Mesodermal cell (in vitro differentiated cells): ENCODE measurements at regions not wholly inside any gene's neighbourhood (a gene's known extent, or its start where the extent isn't known, plus 50 kb on each side); places are given as distances from the start of the nearest gene placed in this dataset.
"Not testable (repeated sequence)": the region's sequence is repeated elsewhere in the genome, so short reads cannot be mapped to it uniquely, and the experiment has no call there.

Source experiments
- H3K27ac ChIP-seq: 2 replicates; pipeline ENCODE4 v1.7.0; 2013; ENCODE audit warnings: mild to moderate bottlenecking, low read depth, low read length, moderate library complexity; ENCODE audit not compliant: severe bottlenecking
- H3K36me3 ChIP-seq: 2 replicates; pipeline ENCODE4 v1.7.1; 2013; ENCODE audit warnings: mild to moderate bottlenecking, low read length, moderate library complexity; ENCODE audit not compliant: control insufficient read depth, insufficient read depth
- H3K4me1 ChIP-seq: one replicate; pipeline ENCODE4 v1.7.1; 2013; ENCODE audit warnings: mild to moderate bottlenecking, low read length; ENCODE audit not compliant: insufficient read depth, control insufficient read depth, poor library complexity, severe bottlenecking
- H3K4me3 ChIP-seq: 2 replicates; pipeline ENCODE4 v1.7.0; 2013; ENCODE audit warnings: low read length, control low read depth, mild to moderate bottlenecking; ENCODE audit not compliant: insufficient read depth, poor library complexity, severe bottlenecking; ENCODE audit errors: extremely low read depth
- H3K9me3 ChIP-seq: 2 replicates; pipeline ENCODE4 v1.7.1; 2013; ENCODE audit warnings: mild to moderate bottlenecking, low read length, moderate library complexity; ENCODE audit not compliant: control insufficient read depth
- WGBS, 2 experiments: methylation state at CpG; one replicate each; pipeline ENCODE4 v1.1.5; 2013; ENCODE audit warnings: missing lambda C conversion rate in 2 of 2; ENCODE audit not compliant: insufficient coverage in 2 of 2; 5-methylcytosine and 5-hydroxymethylcytosine counted together

DNA sequence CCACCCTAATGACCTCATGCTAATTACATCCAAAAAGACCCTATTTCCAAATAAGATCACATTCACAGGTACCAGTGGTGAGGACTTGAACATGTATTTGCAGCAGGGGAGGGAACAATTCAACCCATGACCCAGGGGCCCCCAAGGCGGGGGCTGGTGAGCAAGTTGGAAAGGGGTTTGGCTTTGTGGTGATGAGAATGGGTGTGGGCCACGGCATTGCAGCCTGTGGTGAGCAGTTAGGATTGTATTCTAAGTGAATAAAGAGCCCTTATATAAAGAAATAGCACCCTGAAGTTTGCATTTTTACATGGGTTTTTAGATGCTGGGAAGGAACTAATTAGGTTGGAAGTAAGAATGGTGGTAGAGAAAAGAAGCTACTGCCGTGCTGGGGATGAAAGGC lies 694.2 kb downstream of the EFNB2 start:
- Histone ChIP-seq H3K4me1 (no peaks in the 10 kb centered on the region), H3K27ac (no peak overlapping the region), H3K36me3 (no peaks in the 10 kb centered on the region), H3K9me3 (no peaks in the 10 kb centered on the region), H3K4me3 (no peak overlapping the region)
- WGBS, 2 experiments = 82 to 100% methylated on average over 1 to 3 of the region's 3 CpGs

DNA sequence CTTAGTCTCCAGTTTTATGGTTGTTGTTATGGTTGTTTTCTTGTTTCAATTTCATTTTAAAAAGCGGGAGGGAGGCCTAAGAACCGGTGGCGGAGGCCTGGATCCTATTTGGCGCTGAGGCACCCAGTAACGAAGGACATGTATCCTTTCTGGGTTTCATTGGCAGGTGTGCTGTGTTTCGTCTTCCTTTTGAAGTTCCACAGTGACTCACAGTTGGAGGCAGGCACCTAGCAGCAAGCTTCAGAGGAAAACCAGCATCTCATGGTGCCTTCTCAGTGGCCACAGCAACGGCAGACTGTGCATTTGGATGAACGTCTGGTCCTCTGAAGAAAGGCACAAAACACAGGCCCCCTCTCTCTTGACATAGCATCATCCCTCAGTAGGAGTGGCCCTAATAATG lies 697.2 kb downstream of the EFNB2 start:
- Histone ChIP-seq H3K4me1 (no peaks in the 10 kb centered on the region), H3K36me3 (no peaks in the 10 kb centered on the region), H3K27ac (no peak overlapping the region), H3K9me3 (no peaks in the 10 kb centered on the region), H3K4me3 (no peak overlapping the region)
- 83 to 88% methylated on average over 6 to 7 of the region's 8 CpGs for WGBS, 2 experiments

DNA sequence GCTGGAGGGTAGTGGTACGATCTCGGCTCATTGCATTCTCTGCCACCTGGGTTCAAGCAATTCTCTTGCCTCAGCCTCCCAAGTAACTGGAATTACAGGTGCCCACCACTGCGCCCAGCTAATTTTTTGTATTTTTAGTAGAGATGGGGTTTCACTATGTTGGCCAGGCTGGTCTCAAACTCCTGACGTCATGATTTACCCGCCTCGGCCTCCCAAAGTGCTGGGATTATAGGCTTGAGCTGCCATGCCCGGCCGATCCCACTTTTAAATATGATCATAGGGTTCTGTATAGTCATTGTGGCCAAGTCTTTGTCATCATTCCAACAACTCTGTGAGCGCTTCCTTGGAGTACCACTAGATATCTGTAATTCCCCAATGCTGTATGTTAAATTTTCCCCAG lies 698.2 kb downstream of the EFNB2 start:
- not testable (repeated sequence) for H3K9me3 ChIP-seq, H3K4me3 ChIP-seq
- WGBS, 2 experiments = 89 to 90% methylated on average over 4 of the region's 9 CpGs

DNA sequence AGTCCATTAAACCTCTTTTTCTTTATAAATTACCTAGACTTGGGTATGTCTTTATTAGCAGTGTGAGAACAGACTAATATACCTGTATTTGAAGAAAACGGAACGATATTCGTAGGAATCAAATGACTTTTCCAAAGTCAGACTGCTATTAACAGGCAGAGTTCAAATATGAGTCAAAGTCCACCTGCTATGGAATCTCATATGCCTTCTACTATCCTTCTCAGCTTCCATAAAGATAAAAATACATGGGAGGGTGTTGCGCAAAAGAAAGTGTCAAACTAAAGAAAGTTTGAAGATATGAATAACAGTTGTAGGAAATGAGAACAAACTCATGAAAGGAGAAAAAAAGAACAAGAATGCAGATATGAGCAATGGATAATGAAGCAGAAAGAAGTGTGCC lies 704.6 kb downstream of the EFNB2 start:
- Histone ChIP-seq H3K27ac (no peak overlapping the region), H3K4me3 (no peak overlapping the region), H3K4me1 (no peaks in the 10 kb centered on the region), H3K36me3 (no peaks in the 10 kb centered on the region), H3K9me3 (no peaks in the 10 kb centered on the region)
- WGBS, 2 experiments = 0% methylated on average over 1 of the region's 4 CpGs; no CpG with 5 or more reads in 1 of the 2 experiments

More for the DNA sequence above, 698.2 kb downstream of the EFNB2 start:
- not testable (repeated sequence) for H3K27ac ChIP-seq, H3K4me1 ChIP-seq, H3K36me3 ChIP-seq

DNA sequence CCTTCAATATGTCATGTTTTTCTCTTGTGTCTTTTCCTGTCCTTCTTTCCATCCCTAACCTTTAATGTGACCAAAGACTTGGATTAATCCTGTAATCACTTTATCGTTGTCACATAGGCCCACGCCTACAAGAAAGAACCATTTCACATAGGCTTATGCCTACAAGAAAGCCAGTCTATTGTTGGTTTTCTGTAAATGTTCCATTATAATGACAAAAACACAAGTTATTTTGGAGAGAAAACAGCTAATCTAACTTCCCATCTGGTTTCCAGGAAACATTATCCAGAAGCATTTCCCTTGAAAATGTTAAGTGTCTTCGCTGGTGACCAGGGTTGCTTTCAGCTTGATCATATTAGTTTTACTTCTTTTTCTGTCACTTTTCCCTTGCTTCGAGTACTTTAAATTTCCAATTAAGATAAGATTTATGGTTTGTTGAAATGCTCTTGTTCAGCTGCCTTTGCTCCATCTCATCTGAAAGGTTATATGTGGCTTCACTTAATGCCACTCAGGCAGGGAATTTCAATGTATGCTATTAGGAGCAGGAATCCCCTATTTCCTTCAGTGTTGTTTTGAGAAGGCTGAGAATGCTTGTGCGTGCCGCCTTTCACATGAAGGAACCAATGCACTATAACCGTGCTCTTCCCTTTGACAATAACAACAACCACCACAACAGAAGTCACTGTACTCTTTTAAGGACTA lies 708.2 kb downstream of the EFNB2 start:
- Histone ChIP-seq H3K9me3 (no peaks in the 10 kb centered on the region), H3K4me1 (no peaks in the 10 kb centered on the region), H3K4me3 (no peak overlapping the region), H3K27ac (no peak overlapping the region), H3K36me3 (no peaks in the 10 kb centered on the region)
- WGBS, 2 experiments = 100% methylated on average over 1 of the region's 7 CpGs

DNA sequence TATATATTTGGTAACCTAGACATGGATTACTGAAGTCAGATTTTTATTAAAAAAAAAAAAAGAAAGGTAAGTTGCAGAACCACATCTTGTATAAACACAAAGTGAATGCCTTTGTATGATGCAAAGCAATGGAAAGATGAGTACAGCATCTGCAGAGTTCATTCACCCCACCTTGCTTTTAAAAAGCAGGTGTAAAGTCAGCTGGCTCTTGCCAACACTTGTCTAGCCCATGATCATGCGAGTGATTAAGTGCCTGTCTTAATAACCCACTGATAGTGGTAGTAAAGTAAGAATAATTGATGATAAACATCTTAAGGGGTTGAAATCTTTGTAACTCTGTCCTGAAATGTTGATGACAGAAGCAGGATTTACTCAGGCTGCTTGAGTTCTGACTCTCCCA lies 710.4 kb downstream of the EFNB2 start:
- Histone ChIP-seq H3K36me3 (no peaks in the 10 kb centered on the region), H3K4me3 (no peak overlapping the region), H3K27ac (no peak overlapping the region), H3K9me3 (no peaks in the 10 kb centered on the region), H3K4me1 (no peaks in the 10 kb centered on the region)
- no CpG with 5 or more reads among the region's 1 CpG for WGBS, 2 experiments

DNA sequence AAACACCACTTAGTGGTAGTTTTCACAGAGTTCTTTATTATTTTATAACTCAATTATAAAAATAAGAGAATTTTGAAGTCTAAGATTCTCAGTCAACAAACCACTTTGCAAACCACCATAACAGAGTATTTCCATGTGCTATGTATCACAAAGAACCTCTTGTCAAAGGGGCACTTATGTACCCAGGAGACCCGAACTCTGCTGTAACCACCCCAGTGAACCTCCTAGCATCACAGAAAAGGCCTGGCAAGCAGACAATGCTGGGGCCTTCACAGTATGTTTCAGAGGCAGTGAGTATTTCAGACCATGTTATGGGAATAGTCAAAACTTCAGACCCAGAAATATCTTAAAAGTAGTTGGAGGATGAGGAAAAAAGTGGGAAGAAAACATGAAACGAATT lies 714.1 kb downstream of the EFNB2 start:
- Histone ChIP-seq H3K9me3 (no peaks in the 10 kb centered on the region), H3K36me3 (no peaks in the 10 kb centered on the region), H3K4me1 (no peaks in the 10 kb centered on the region), H3K4me3 (no peak overlapping the region), H3K27ac (no peak overlapping the region)
- WGBS, 2 experiments = 83 to 100% methylated on average over 1 of the region's 2 CpGs

DNA sequence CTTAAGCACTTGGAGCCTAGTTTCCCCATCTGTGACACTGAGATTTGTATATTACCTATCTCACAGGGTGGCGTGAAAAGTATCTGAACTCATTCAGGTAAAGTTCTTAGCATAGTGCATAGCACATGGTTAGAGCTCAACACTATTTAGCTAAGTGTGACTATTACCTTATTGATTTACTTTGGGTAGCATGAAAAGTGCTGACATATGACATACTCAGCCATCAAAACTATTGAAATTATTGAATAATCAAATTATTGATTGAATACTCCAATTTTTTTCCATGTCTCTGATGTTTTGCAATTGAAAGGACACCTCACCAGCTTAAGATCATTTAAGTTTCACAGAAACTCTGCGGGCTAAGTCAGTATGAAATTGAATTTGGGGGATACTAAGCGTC lies 715.0 kb downstream of the EFNB2 start:
- no peak overlapping the region for H3K27ac ChIP-seq
- H3K4me3 ChIP-seq = no peak overlapping the region
- no peaks in the 10 kb centered on the region for H3K4me1 ChIP-seq
- WGBS, 2 experiments = 0 to 45% methylated on average over 1 to 2 of the region's 3 CpGs
- H3K36me3 ChIP-seq = no peaks in the 10 kb centered on the region
- no peaks in the 10 kb centered on the region for H3K9me3 ChIP-seq

DNA sequence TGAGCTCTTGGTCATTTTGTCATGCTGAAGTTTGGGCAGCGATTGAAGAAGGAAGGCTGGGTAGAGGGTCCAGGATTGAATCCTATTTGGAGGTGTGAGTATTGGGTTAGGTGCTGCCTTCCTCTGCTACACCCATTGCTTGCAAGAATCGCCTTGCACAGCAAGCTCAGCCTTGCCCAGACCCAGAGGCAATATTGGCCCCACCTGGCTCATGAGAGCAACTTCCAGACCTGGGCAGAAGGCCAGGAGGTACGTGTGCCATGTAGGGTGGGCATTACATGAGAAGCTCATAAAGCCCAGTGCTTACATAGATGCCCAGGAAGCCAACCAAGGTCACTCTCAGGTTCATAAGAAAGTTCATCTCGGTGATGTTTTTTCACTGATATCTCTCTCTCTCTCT lies 718.0 kb downstream of the EFNB2 start:
- H3K4me3 ChIP-seq = no peak overlapping the region
- H3K4me1 ChIP-seq = no peaks in the 10 kb centered on the region
- 94 to 100% methylated on average over 2 to 3 of the region's 4 CpGs for WGBS, 2 experiments

DNA sequence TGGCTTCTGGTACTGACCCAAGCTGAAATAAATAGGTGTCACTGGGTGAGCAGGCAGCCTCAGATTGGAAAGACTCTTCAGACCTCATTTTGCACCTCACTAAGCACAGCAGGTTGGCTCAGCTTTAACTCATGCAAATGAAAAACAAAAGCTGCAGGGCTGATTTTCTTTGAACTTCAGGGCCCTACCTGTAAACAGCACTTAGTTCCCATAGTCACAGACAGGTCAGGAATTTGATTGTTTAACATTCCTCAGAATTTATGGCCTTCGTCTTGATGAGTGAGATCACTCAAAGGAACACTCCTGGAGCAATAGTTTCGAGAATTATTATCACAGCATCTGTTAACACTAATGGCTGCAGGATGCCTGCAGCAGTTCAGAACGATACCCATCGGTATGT lies 718.5 kb downstream of the EFNB2 start:
- 56 to 72% methylated on average over 2 to 3 of the region's 4 CpGs for WGBS, 2 experiments

More for the DNA sequence above, 718.0 kb downstream of the EFNB2 start:
- H3K9me3 ChIP-seq = no peaks in the 10 kb centered on the region
- no peaks in the 10 kb centered on the region for H3K36me3 ChIP-seq
- H3K27ac ChIP-seq = no peak overlapping the region

DNA sequence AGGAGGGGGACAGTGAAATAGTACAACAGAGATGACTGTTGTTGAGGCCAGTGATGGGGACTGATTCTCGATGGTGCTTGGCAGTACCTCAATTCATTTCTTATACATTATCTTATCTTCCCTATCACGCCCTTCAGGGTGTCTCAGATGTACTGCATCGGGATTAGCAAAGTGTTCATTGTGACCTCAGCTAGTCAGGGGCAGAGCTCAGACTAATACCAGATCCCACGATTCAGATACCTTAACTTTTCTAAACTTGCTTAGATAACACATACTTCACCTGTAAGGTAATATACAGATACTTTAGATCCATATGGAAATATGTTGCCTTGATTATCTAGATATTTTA lies 720.6 kb downstream of the EFNB2 start:
- Histone ChIP-seq H3K4me1 (no peaks in the 10 kb centered on the region), H3K36me3 (no peaks in the 10 kb centered on the region), H3K27ac (no peak overlapping the region), H3K4me3 (no peak overlapping the region), H3K9me3 (no peaks in the 10 kb centered on the region)
- 90 to 92% methylated on average over 2 to 3 of the region's 4 CpGs for WGBS, 2 experiments

More for the DNA sequence above, 718.5 kb downstream of the EFNB2 start:
- Histone ChIP-seq H3K36me3 (no peaks in the 10 kb centered on the region), H3K4me1 (no peaks in the 10 kb centered on the region), H3K4me3 (no peak overlapping the region), H3K9me3 (no peaks in the 10 kb centered on the region), H3K27ac (no peak overlapping the region)
